ENCODE measurements at regions not wholly inside any gene's neighbourhood (a gene's known extent, or its start where the extent isn't known, plus 50 kb on each side); places are given as distances from the start of the nearest gene placed in this dataset.

DNA sequence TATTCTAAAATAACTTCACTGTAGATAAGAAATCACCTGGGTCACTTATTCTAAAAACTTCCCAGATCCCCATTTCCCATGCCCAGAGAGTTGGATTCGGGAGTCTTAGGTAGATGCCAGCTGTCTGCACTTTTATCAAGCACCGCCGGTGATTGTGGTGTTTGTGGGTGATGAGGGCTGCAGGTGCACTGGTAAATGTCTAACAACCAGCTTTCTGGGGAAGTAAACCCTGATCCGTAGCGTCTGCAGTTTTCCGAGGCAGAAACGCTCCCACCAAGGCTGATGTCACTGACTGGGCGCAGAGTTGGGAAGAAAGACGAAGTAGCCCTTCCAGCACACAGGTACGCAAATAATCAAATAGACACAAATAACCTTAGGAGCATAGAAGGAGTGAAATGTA is 152.2 kb upstream of the KCNG1 start:
- Histone ChIP-seq H3K9ac (replicated peaks; ENCODE audit: extremely low read depth, insufficient read depth, low read length) (no peak overlapping the region), H2AFZ (ENCODE audit: low read depth, low read length) (no peak overlapping the region), H4K20me1 (replicated peaks; ENCODE audit: control insufficient read depth, extremely low read depth, insufficient read depth, low read length) (no peaks in the 10 kb centered on the region), H3K4me2 (ENCODE audit: insufficient read depth, low read length) (no peak overlapping the region), H3K27me3 (ENCODE audit: control insufficient read depth in 2 of 2, insufficient read depth in 2 of 2, low read length in 2 of 2) (peaks cover 7 to 12% of the 10 kb centered on the region in 2 experiments), H3K9me1 (replicated peaks; ENCODE audit: control insufficient read depth, extremely low read depth, insufficient read depth, low read length) (no peaks in the 10 kb centered on the region), H3K36me3 (ENCODE audit: control insufficient read depth in 2 of 2, extremely low read depth in 1 of 2, insufficient read depth in 2 of 2, low read length in 2 of 2) (no peaks in the 10 kb centered on the region), H3K4me1 (ENCODE audit: control insufficient read depth, extremely low read depth, insufficient read depth, low read length) (no peaks in the 10 kb centered on the region), H3K9me3 (replicated peaks; ENCODE audit: control insufficient read depth, insufficient read depth, low read length) (no peaks in the 10 kb centered on the region), H3K79me2 (ENCODE audit: control insufficient read depth, insufficient read depth, low read length) (no peaks in the 10 kb centered on the region), H3K27ac (ENCODE audit: insufficient read depth, low read depth, low read length) (no peak overlapping the region), H3K4me3 (replicated peaks in 1 of 3; ENCODE audit: insufficient read depth in 1 of 3, low read depth in 1 of 3, low read length in 3 of 3) (no peak overlapping the region)
- intact Hi-C loops (cut with micrococcal nuclease): no loop called here
- no peak for DNase-seq (ENCODE audit: low read depth, low spot score)
- dilution Hi-C loops (cut with MboI; ENCODE audit: extremely low pct_ligation_motif_present, low sequenced_read_pairs): no loop called here
- FAIRE-seq: no peak
- ChIA-PET POLR2A (no interaction called here), CTCF (no interaction called here)
- no TSS peak for BruUV-seq (replicated peaks)
- TF ChIP-seq, protein P1, sequence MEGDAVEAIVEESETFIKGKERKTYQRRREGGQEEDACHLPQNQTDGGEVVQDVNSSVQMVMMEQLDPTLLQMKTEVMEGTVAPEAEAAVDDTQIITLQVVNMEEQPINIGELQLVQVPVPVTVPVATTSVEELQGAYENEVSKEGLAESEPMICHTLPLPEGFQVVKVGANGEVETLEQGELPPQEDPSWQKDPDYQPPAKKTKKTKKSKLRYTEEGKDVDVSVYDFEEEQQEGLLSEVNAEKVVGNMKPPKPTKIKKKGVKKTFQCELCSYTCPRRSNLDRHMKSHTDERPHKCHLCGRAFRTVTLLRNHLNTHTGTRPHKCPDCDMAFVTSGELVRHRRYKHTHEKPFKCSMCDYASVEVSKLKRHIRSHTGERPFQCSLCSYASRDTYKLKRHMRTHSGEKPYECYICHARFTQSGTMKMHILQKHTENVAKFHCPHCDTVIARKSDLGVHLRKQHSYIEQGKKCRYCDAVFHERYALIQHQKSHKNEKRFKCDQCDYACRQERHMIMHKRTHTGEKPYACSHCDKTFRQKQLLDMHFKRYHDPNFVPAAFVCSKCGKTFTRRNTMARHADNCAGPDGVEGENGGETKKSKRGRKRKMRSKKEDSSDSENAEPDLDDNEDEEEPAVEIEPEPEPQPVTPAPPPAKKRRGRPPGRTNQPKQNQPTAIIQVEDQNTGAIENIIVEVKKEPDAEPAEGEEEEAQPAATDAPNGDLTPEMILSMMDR (IDR thresholded peaks at IDR 0.05; ENCODE audit: extremely low read depth in 1 of 2, insufficient read depth in 1 of 2, low read depth in 1 of 2, low read length in 2 of 2): no peak
- TF ChIP-seq JUN (IDR thresholded peaks at IDR 0.05; ENCODE audit: borderline replicate concordance, insufficient read depth, insufficient read length, low read depth): no peak
- no peak for TF ChIP-seq EZH2 (IDR thresholded peaks at IDR 0.05; ENCODE audit: borderline replicate concordance, low read depth, low read length, severe bottlenecking)
- no peak for TF ChIP-seq MYC (IDR thresholded peaks at IDR 0.05; ENCODE audit: low read depth, low read length)

DNA sequence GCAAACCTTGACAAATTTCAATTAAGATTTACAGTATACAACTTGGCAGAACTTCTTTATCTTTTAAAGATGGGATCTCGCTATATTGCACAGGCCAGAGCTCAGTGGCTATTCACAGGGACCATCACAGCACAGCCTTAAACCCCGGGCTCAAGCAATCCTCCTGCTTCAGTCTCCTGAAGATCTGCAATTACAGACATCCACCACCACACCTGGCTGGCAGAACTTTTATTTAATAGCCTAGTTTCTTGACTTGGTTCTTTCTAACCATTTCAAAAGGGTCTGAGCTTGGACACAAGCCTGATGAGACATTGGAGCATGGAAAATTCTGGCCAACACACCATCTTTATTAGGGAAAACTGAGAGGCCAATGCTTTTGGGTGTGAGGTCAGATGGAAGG is 151.6 kb upstream of the KCNG1 start:
- no TSS peak for BruUV-seq (replicated peaks)
- no peaks in the 10 kb centered on the region for H4K20me1 ChIP-seq (replicated peaks; ENCODE audit: control insufficient read depth, extremely low read depth, insufficient read depth, low read length)
- no peak overlapping the region for H3K27ac ChIP-seq (ENCODE audit: insufficient read depth, low read depth, low read length)
- H3K4me2 ChIP-seq (ENCODE audit: insufficient read depth, low read length): no peak overlapping the region
- FAIRE-seq (no peak), DNase-seq (ENCODE audit: low read depth, low spot score) (no peak)
- POLR2A ChIA-PET: no interaction called here
- no peak overlapping the region for H3K9ac ChIP-seq (replicated peaks; ENCODE audit: extremely low read depth, insufficient read depth, low read length)
- H3K9me1 ChIP-seq (replicated peaks; ENCODE audit: control insufficient read depth, extremely low read depth, insufficient read depth, low read length): no peaks in the 10 kb centered on the region
- dilution Hi-C loops (cut with MboI; ENCODE audit: extremely low pct_ligation_motif_present, low sequenced_read_pairs): no loop called here
- H3K36me3 ChIP-seq (ENCODE audit: control insufficient read depth in 2 of 2, extremely low read depth in 1 of 2, insufficient read depth in 2 of 2, low read length in 2 of 2): no peaks in the 10 kb centered on the region
- H3K27me3 ChIP-seq (ENCODE audit: control insufficient read depth in 2 of 2, insufficient read depth in 2 of 2, low read length in 2 of 2): peaks cover 5 to 12% of the 10 kb centered on the region in 2 experiments
- intact Hi-C loops (cut with micrococcal nuclease): no loop called here
- TF ChIP-seq FOS (IDR thresholded peaks at IDR 0.05; ENCODE audit: borderline replicate concordance, insufficient read depth, low read length) (no peak), POLR2A (IDR thresholded peaks at IDR 0.05; ENCODE audit: low read depth, low read length) (no peak), EZH2 (IDR thresholded peaks at IDR 0.05; ENCODE audit: borderline replicate concordance, low read depth, low read length, severe bottlenecking) (no peak), JUN (IDR thresholded peaks at IDR 0.05; ENCODE audit: borderline replicate concordance, insufficient read depth, insufficient read length, low read depth) (no peak), GATA2 (IDR thresholded peaks at IDR 0.05; ENCODE audit: insufficient read depth, insufficient read length, low read depth, low read length) (no peak), MYC (IDR thresholded peaks at IDR 0.05; ENCODE audit: low read depth, low read length) (no peak), POLR2AphosphoS5 (IDR thresholded peaks at IDR 0.05; ENCODE audit: insufficient read depth, low read depth, low read length) (no peak)
- TF ChIP-seq, protein P1 (IDR thresholded peaks at IDR 0.05; ENCODE audit: extremely low read depth in 1 of 2, insufficient read depth in 1 of 2, low read depth in 1 of 2, low read length in 2 of 2): no peak
- TF ChIP-seq, protein P2, sequence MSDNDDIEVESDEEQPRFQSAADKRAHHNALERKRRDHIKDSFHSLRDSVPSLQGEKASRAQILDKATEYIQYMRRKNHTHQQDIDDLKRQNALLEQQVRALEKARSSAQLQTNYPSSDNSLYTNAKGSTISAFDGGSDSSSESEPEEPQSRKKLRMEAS (IDR thresholded peaks at IDR 0.05; ENCODE audit: insufficient read depth, insufficient read length): no peak
- CTCF ChIA-PET: no interaction called here
- no peaks in the 10 kb centered on the region for H3K9me3 ChIP-seq (replicated peaks; ENCODE audit: control insufficient read depth, insufficient read depth, low read length)
- no peak overlapping the region for H2AFZ ChIP-seq (ENCODE audit: low read depth, low read length)
- H3K4me1 ChIP-seq (ENCODE audit: control insufficient read depth, extremely low read depth, insufficient read depth, low read length): no peaks in the 10 kb centered on the region
- H3K4me3 ChIP-seq (replicated peaks in 1 of 3; ENCODE audit: insufficient read depth in 1 of 3, low read depth in 1 of 3, low read length in 3 of 3): no peak overlapping the region
- H3K79me2 ChIP-seq (ENCODE audit: control insufficient read depth, insufficient read depth, low read length): no peaks in the 10 kb centered on the region
